ENCODE measurements at regions not wholly inside any gene's neighbourhood (a gene's known extent, or its start where the extent isn't known, plus 50 kb on each side); places are given as distances from the start of the nearest gene placed in this dataset.
"Not testable (repeated sequence)": the region's sequence is repeated elsewhere in the genome, so short reads cannot be mapped to it uniquely, and the experiment has no call there.

DNA sequence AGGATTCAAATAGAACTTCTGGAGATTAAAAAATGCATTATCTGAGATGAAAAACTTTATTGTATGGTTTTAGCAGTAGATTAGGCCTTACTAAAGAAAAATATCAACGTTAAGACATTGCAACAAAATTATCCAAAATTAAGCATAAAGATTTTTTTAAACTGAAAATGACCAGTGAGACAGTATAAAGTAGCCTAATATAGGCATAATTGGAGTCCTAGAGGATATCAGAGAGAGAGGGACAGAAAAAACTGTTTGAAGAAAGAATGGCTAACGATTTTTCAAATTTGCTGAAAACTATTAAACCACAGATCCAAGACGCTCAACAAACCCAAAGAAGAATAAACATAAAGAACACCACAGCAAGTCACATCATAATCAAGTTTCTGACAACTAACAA is 149.5 kb upstream of the LMNTD1 start:
- POLR2A ChIA-PET = no interaction called here
- peaks cover 7% of the 10 kb centered on the region for H3K9me3 Mint-ChIP-seq (ENCODE audit: low read depth)

DNA sequence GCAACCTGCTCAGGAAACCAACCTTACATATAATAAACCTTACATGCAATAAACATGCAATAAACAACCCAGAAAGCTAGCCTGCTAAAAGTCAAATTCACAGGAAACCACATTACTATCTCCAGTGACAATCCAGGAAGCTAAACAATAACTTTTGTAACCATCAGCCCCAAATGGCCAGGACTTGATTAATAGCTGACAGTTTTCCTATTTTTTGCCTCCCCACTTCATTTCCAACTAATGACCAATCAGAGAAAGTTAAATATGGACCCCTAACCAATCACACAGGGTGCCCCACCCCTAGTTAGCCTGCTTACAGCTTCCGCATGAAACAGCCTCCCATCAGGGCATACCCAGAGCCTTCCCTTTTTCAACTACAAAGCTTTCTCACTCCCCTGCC is 152.2 kb upstream of the LMNTD1 start:
- Mint-ChIP-seq H3K27ac (no peak overlapping the region), H3K27me3 (no peaks in the 10 kb centered on the region), H3K4me3 (no peak overlapping the region), H3K36me3 (ENCODE audit: low read depth) (no peaks in the 10 kb centered on the region), H3K9me3 (ENCODE audit: low read depth) (peaks cover 7% of the 10 kb centered on the region), H3K4me1 (peaks cover 2% of the 10 kb centered on the region)
- no peak for ATAC-seq
- intact Hi-C loops (cut with DNase I, micrococcal nuclease) = no loop called here
- CTCF ChIA-PET = interaction anchor here (0.7 kb wide), 1 partner anchor 947 kb away, joined by 6 read pairs; no protein-coding TSS in a partner anchor
- POLR2A ChIA-PET = no interaction called here
- DNase-seq = no peak

More for the DNA sequence above, 149.5 kb upstream of the LMNTD1 start:
- peaks cover 2% of the 10 kb centered on the region for H3K4me1 Mint-ChIP-seq
- intact Hi-C loops (cut with DNase I, micrococcal nuclease) = no loop called here
- no peaks in the 10 kb centered on the region for H3K36me3 Mint-ChIP-seq (ENCODE audit: low read depth)
- CTCF ChIA-PET = no interaction called here
- no peaks in the 10 kb centered on the region for H3K27me3 Mint-ChIP-seq
- no peak overlapping the region for H3K4me3 Mint-ChIP-seq
- no peak overlapping the region for H3K27ac Mint-ChIP-seq
- ATAC-seq = no peak
- DNase-seq = no peak

DNA sequence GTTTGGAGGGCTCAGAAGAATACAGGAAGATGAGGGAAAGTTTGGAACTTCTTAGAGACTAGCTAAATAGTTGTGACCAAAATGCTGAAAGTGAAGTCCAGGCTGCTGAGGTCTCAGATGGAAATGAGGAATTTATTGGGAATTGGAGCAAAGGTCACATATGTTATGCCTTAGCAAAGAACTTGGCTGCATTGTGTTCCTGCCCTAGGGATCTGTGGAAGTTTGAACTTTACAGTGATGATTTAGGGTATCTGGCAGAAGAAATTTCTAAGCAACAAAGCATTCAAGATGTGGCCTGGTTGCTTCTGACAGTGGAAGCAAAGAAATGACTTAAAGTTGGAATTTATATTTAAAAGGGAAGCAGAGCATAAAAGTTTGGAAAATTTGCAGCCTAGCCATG is 153.6 kb upstream of the LMNTD1 start:
- H3K9me3 Mint-ChIP-seq (ENCODE audit: low read depth); ATAC-seq; DNase-seq; H3K27ac Mint-ChIP-seq; POLR2A ChIA-PET; H3K4me1 Mint-ChIP-seq; CTCF ChIA-PET; H3K36me3 Mint-ChIP-seq (ENCODE audit: low read depth); H3K4me3 Mint-ChIP-seq; intact Hi-C loops (cut with DNase I, micrococcal nuclease); H3K27me3 Mint-ChIP-seq: not testable (repeated sequence)

DNA sequence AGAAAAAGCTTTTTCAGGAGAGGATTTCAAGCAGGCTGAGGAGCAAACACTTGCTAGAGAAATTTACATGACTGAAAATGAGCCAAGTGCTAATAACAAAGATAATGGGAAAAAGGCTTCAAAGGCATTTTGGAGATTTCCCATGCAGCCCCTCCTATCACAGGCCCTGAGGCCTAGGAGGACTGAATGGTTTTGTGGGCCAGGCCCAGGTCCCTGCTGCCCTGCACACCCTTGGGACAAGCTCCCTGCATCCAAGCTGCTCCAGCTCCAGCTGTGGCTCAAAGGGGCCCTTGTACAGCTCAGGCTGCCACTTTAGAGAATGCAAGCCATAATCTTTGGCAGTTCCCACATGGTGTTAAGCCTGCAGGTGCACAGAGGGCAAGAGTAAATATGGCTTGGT is 154.0 kb upstream of the LMNTD1 start:
- Mint-ChIP-seq H3K4me3 (no peak overlapping the region), H3K36me3 (ENCODE audit: low read depth) (no peaks in the 10 kb centered on the region), H3K27ac (no peak overlapping the region), H3K4me1 (peaks cover 2% of the 10 kb centered on the region), H3K9me3 (ENCODE audit: low read depth) (peaks cover 8% of the 10 kb centered on the region), H3K27me3 (no peaks in the 10 kb centered on the region)
- intact Hi-C loops (cut with DNase I, micrococcal nuclease) = no loop called here
- ATAC-seq = no peak
- ChIA-PET POLR2A (no interaction called here), CTCF (no interaction called here)
- DNase-seq = no peak

DNA sequence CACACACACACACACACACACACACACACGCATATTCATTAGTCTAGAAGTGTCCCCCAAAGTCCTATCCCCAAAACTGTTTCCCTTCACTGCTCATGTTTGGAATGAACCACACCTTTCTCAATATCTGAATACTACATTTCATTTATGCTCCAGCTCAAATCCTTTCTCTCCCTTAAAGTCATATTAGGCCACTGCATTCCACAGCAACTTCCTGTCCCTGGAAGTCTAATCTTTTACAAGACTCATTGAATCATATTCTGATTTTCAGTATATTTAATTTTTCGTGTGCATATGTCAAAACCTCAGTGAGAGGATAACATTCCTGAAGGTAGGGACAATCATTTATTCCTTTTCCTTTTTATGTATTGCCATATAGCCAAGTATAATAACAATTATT is 155.6 kb upstream of the LMNTD1 start:
- no peak overlapping the region for H3K27ac Mint-ChIP-seq
- ChIA-PET POLR2A (no interaction called here), CTCF (no interaction called here)
- H3K4me3 Mint-ChIP-seq = no peak overlapping the region
- H3K4me1 Mint-ChIP-seq = peaks cover 2% of the 10 kb centered on the region
- H3K27me3 Mint-ChIP-seq = no peaks in the 10 kb centered on the region
- no peak for ATAC-seq
- no peaks in the 10 kb centered on the region for H3K36me3 Mint-ChIP-seq (ENCODE audit: low read depth)
- intact Hi-C loops (cut with DNase I, micrococcal nuclease) = no loop called here
- DNase-seq = no peak
- H3K9me3 Mint-ChIP-seq (ENCODE audit: low read depth) = peaks cover 8% of the 10 kb centered on the region

DNA sequence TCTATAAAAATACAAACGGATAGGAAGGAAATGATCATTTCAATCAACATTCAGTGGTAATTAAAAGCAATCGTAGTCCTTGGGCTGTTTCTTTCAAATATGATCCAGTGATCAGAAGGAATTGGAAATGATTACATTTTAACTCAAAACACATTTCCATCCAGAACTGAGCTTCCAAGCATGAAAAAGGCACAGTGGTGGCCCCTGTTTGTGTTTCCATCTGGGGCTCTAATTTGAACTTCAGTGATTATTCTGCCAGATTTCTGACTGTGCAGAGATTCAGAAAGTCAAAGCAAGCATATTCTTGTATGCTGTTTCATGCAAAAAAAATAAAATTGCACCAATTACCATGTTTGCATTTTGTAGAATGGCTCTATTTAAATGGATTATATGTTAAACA is 157.0 kb upstream of the LMNTD1 start:
- Mint-ChIP-seq H3K36me3 (ENCODE audit: low read depth) (no peaks in the 10 kb centered on the region), H3K4me3 (no peak overlapping the region), H3K4me1 (peaks cover under 1% of the 10 kb centered on the region), H3K27ac (no peak overlapping the region), H3K27me3 (no peaks in the 10 kb centered on the region), H3K9me3 (ENCODE audit: low read depth) (peaks cover 8% of the 10 kb centered on the region)
- ChIA-PET CTCF (no interaction called here), POLR2A (no interaction called here)
- no peak for DNase-seq
- intact Hi-C loops (cut with DNase I, micrococcal nuclease) = no loop called here
- no peak for ATAC-seq

DNA sequence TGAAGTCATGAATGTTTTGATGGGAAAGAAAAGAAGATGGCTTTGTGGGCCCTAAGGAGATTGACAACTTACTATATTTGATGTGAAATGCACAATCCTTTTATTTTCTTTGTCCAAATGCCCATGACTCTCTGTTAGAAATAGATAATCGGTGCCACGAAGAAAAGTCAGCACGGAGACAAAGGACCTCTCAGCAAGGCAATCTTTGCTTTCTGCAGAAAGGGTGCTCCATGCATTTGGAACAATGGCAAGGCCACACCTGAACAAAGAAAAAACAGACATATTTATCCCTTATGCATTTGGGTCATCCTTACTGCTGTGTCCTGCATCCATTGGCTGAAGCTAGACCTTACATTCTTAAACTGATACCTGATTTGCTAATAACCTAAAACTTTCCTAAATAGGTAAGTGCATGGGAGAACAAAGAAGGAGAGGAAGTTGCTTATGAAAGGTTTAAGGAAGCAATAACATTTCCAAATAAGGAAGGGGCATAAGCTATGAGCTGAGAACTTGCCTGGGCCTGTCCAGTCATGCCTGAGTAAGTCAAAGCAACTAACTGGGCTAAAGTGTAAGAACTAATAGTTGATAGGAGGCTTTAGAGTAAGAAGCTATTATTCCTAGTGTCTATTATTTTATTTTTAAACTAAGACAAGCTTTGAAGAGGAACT is 158.0 kb upstream of the LMNTD1 start:
- H3K27ac Mint-ChIP-seq; POLR2A ChIA-PET; H3K27me3 Mint-ChIP-seq; H3K4me3 Mint-ChIP-seq; CTCF ChIA-PET; H3K4me1 Mint-ChIP-seq; H3K36me3 Mint-ChIP-seq (ENCODE audit: low read depth); DNase-seq; intact Hi-C loops (cut with DNase I, micrococcal nuclease); ATAC-seq; H3K9me3 Mint-ChIP-seq (ENCODE audit: low read depth): not testable (repeated sequence)

DNA sequence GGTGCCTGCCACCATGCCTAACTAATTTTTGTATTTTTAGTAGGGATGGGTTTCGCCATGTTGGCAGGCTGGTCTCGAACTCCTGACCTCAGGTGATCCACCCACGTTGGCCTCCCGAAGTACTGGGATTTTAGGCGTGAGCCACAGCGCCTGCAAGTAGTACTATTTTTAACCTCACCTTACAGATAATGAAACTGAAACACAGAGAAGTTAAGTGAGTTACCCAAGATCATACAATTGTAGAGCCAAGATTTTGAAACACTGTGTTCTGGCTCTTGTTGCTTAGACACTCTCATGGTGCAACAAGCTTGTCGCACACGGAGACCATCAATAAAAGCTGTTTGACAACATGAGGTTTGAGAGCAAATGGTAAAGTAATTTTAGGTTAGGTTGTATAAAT is 159.1 kb upstream of the LMNTD1 start:
- Mint-ChIP-seq H3K9me3 (ENCODE audit: low read depth) (peaks cover 2% of the 10 kb centered on the region), H3K27me3 (no peaks in the 10 kb centered on the region), H3K4me3 (no peak overlapping the region), H3K27ac (no peak overlapping the region), H3K36me3 (ENCODE audit: low read depth) (no peaks in the 10 kb centered on the region), H3K4me1 (no peaks in the 10 kb centered on the region)
- intact Hi-C loops (cut with DNase I, micrococcal nuclease) = no loop called here
- ATAC-seq (no peak), DNase-seq (peak; percentile 17)
- ChIA-PET CTCF (no interaction called here), POLR2A (no interaction called here)

DNA sequence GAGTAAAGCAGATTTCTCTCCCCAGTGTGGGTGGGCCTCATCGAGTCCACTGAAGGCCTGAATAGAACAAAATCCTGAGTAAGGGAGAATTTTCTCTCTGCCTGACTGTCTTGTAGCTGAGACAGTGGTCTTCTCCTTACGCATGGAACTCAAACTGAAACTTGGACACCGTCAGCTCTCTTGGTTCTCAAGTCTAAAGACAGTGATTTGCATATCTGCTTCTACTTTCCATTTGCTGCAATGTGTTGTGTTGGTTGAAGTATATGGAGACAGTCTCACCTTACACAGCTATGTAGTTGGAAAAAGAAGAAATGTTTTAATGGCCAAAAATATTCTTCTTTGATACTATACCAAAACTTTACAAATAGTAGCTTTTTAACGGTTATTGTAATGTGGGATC is 160.2 kb upstream of the LMNTD1 start:
- Mint-ChIP-seq H3K4me1 (peaks cover 5% of the 10 kb centered on the region), H3K4me3 (no peak overlapping the region), H3K9me3 (ENCODE audit: low read depth) (peaks cover 2% of the 10 kb centered on the region), H3K27me3 (no peaks in the 10 kb centered on the region), H3K27ac (no peak overlapping the region), H3K36me3 (ENCODE audit: low read depth) (no peaks in the 10 kb centered on the region)
- POLR2A ChIA-PET = no interaction called here
- DNase-seq (no peak), ATAC-seq (no peak)
- intact Hi-C loops (cut with DNase I, micrococcal nuclease) = no loop called here
- CTCF ChIA-PET = no interaction called here

DNA sequence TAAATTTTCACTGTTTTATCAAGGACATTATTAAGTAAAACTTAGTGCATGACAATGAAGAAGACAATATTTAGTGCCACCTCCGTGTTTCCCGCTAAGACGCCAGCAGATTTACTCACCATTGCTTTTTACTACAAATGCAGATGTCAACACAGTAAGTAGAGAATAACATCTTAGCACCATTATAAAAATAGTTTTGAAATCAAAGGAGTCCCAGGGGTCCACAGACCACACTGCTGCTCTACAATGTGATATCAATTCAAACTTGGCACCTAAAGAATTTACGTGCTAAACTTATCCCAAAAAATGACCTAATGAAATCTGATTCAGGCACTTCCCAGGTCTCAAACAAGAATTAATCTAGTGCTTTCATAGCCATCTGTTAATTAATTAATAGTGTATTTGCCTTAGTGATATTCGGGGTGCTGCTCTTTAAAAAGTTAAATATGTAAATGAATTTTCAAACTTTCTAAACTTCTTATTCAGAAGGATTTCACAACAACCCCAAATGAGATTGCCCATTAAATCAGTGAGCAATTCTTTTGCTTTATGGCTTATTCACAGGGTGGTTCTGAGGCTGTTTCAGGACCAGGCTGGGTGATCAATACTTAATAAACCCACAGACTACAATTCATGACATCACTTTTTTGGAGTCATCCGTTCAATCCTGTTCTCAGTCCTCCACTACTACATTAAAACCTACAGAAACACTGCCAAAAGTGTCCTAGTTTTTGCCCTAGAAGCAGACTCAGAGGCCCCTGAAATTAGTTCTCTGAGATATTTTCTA is 161.3 kb upstream of the LMNTD1 start:
- ChIA-PET CTCF (no interaction called here), POLR2A (no interaction called here)
- H3K27ac Mint-ChIP-seq = no peak overlapping the region
- no peak overlapping the region for H3K4me3 Mint-ChIP-seq
- no peaks in the 10 kb centered on the region for H3K36me3 Mint-ChIP-seq (ENCODE audit: low read depth)
- ATAC-seq (no peak), DNase-seq (no peak)
- intact Hi-C loops (cut with DNase I, micrococcal nuclease) = no loop called here
- H3K9me3 Mint-ChIP-seq (ENCODE audit: low read depth) = peaks cover 2% of the 10 kb centered on the region
- peaks cover 5% of the 10 kb centered on the region for H3K4me1 Mint-ChIP-seq
- H3K27me3 Mint-ChIP-seq = peaks cover 4% of the 10 kb centered on the region

DNA sequence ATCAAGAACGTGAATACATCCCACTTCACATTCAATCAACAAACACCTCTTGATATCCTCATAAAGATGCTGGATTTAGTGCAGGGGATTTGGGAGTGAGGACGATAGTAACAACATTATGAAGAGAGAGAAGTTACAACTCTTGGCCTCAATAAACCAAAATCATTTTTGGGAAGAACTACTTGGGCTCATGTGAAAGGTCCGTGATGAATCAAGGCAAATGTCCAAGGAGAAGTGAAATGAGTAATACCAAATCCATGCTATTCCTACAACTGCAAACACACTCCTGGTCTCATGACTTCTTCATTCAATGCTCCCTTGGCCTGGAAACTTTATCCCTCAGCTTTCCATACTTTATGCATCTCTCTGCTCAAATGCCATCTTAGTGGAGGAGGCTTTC is 162.0 kb upstream of the LMNTD1 start:
- Mint-ChIP-seq H3K9me3 (ENCODE audit: low read depth) (peaks cover 2% of the 10 kb centered on the region), H3K4me1 (peaks cover 5% of the 10 kb centered on the region), H3K27me3 (peaks cover 4% of the 10 kb centered on the region), H3K36me3 (ENCODE audit: low read depth) (no peaks in the 10 kb centered on the region), H3K4me3 (no peak overlapping the region), H3K27ac (no peak overlapping the region)
- ChIA-PET CTCF (interaction anchor here (0.6 kb wide), 1 partner anchor 29 kb away, joined by 3 read pairs; no protein-coding TSS in a partner anchor), POLR2A (no interaction called here)
- DNase-seq = no peak
- intact Hi-C loops (cut with DNase I, micrococcal nuclease) = no loop called here
- ATAC-seq = no peak

DNA sequence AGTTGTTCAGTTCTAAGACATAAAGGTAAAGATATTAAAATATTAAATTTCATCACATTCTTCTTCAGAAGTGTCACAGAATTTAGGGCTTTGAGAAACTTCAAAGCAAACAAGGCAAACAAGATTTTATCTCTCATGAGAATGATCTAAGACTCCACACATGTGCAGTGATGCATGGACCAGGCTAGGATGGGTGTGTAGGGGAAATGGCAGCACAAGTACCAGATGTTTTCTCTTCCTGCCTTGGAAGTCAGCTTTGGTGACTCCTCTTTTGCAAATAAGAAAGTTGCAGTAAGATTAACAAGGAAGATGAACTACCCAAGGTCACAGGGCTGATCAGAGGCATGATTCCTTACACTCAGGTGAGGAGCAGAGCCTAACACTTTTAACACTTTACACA is 163.8 kb upstream of the LMNTD1 start:
- ChIA-PET POLR2A (no interaction called here), CTCF (no interaction called here)
- Mint-ChIP-seq H3K4me3 (no peak overlapping the region), H3K9me3 (ENCODE audit: low read depth) (no peaks in the 10 kb centered on the region), H3K4me1 (peaks cover 5% of the 10 kb centered on the region), H3K36me3 (ENCODE audit: low read depth) (no peaks in the 10 kb centered on the region), H3K27ac (no peak overlapping the region), H3K27me3 (peaks cover 4% of the 10 kb centered on the region)
- DNase-seq (no peak), ATAC-seq (no peak)
- intact Hi-C loops (cut with DNase I, micrococcal nuclease) = no loop called here

Data from activated CD4-positive, alpha-beta T cell treated with anti-CD3 and anti-CD28 coated beads for 36 hours (primary cell).